HG02642 (cell line): ENCODE measurements at regions not wholly inside any gene's neighbourhood (a gene's known extent, or its start where the extent isn't known, plus 50 kb on each side); places are given as distances from the start of the nearest gene placed in this dataset.

ENCODE experiments used
- ATAC-seq: cut with Tn5 transposase; IDR thresholded peaks from one replicate; pipeline ENCODE4 v1.9.1; 2021; ENCODE audit warnings: mild to moderate bottlenecking; ENCODE audit not compliant: unreplicated experiment, poor library complexity

DNA sequence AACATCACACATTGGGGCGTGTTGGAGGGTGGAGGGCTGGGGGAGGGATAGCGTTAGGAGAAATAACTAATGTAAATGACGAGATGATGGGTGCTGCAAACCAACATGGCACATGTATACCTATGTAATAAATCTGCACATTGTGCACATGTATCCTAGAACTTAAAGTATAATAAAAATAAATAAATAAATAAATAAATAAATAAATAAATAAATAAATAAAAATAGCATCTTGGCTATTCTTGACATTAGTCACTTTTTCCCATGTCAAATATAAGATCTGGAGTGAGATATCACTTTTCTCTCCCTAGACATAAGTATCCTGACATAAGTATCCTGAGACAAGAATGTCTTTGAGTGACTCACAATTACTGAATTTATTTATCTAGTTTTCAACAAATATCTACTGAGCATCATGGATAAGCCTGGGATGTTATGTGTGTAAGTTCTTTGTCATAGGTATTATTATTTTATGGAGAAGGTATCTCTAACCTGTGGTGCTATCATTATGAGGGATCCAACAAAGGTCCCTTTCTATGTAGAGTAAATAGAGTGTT is 691.3 kb downstream of the SORCS1 start:
- no peak for ATAC-seq

DNA sequence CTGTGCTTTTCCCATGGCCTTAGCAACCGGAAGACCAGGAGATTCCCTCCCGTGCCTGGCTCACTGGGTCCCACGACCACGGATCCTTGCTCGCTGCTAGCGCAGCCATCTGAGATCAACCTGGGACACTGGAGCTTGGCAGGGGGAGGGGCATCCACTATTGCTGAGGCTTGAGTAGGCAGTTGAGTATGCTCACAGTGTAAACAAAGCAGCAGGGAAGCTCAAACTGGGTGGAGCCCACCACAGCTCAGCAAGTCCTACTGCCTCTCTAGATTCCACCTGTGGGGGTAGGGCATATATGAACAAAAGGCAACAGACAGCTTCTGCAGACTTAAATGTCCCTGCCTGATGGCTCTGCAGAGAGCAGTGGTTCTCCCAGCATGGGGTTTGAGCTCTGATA is 697.0 kb downstream of the SORCS1 start:
- no peak for ATAC-seq

DNA sequence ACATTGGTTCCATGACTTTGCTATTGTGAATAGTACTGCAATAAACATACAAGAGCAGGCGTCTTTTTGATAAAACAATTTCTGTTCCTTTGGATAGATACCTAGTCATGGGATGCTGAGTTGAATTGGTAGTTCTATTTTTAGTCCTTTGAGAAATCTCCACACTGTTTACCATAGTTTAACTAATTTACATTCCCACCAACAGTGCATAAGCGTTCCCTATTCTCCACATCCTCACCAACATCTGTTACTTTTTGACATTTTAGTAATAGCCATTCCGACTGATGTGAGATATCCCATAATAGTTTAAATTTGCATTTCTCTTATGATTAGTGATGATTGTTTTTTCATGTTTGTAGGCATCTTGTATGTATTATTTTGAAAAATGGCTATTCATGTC is 707.0 kb downstream of the SORCS1 start:
- ATAC-seq = no peak

DNA sequence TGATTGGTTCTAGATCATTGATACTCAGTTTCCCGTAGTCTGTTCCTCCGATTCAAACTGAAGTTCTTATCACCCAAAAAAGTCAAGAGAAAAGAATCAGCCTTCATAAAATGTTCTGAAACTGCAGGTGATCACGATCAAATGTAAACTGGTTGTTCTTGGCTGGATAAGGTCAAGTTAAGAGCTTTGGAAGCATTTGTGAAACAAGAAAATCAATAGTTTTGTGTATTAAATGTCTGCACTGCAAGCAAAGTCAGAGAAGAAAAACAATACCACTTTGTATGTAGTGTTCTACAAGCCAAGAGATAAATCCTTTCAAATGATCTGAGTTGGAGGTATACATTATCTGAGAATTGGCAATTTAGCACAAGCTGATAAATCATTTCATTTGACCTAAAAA is 710.3 kb downstream of the SORCS1 start:
- no peak for ATAC-seq

DNA sequence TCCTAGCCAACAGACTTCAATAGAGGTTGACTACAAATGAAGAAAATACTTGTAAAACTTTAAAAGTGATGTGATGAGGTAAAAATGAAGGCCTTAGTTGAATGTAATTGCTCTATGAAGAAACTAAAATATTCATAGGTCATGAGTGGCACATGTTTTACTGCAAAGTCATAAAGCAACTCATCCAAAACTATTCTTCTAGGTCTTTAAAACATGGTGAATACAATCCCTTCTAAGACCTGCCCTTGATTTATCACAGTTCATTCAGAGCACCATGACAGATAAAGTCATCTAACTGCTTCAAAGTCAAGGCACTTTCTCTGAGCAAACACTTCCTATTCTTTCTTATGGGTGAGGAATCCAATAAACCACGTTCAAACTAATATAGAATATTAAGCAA is 713.5 kb downstream of the SORCS1 start:
- no peak for ATAC-seq

DNA sequence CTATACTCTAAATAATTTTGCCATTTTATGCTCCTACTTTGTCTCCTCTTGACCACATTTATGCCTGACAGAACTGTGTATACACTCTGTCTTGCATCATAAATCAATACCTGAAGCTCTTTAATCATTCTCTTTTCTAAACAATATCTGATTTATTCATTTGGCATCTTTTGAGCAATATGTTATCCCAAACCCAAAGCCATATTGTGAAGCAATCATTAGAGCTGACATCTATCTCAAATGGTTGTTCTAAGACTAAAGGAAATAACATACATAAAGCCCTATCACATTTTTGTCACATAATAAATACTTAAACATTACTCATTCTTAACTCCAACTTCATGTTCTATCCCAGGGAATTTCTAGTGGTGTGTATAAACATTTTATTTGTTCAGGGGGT is 717.6 kb downstream of the SORCS1 start:
- no peak for ATAC-seq

DNA sequence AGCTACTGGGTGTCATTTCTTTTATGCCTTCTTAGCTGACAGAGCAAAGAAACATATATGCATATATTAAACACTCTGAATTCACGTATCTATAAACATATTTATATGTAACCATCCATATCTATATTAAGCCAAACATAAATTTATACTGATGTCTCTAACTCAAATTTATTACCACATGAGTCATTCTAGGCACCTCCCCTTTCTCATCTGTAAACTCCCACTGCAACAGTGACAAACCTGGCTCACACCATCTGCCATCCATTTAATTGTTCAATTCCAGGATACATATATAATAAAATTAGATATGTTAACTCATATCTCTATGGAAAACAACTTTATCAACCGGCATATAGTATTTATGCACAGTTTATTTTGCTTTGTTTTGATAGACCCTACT is 722.3 kb downstream of the SORCS1 start:
- ATAC-seq = no peak

DNA sequence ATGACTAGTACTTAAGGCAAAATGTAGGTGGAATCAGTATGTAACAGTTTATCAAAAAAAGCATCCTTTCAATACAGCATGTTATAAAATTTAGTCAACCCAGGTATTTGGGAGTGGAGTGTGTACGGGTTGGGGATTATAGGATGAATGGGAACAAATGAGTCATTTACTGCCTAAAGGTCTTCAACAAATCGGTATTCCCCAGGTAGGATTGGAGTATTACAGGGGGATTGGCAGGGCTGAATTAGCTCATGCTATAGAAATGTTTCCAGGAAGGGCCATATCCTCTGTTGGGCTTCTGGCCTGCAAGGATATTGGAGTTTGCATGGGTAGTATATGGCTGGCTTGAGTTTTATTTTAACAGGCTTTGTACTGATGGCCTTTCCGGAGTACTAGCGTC is 723.7 kb downstream of the SORCS1 start:
- ATAC-seq = no peak

DNA sequence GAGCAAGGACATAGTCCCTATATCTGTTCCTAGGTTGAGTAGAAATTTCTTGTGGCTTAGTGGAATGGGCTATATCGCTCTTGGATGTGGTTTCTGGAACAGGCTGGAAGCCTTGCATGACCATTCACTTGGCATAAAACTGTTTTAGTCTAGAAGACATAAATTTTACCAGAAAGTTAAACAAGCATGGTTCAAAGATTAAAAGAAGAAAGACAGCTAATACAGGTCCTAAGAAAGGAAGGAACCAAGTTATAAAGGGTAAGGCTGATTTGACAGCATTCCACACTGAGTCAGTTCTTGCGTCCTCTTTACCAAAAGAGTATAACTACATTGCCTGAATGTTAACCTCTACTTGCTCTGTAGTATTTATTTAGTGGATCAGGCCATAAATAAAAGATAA is 724.2 kb downstream of the SORCS1 start:
- ATAC-seq = no peak

DNA sequence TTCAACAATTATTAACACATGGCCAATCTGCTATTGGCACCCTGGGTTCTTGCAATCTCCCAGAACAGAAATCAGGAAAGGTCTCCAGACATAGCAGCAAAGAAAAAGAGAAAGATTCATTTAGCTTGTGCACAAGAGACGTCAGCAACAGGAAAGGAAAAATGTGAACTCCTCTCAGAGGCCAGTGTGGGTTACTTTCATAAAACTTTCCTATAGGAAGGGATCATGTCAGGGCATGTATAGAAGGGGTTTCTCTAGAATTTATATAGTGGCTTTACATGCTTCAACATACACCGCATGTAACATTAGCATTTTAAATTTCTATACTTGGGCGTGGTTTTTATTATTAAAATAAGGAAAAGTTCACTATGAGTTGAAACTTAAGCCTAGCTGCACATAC is 725.1 kb downstream of the SORCS1 start:
- no peak for ATAC-seq

DNA sequence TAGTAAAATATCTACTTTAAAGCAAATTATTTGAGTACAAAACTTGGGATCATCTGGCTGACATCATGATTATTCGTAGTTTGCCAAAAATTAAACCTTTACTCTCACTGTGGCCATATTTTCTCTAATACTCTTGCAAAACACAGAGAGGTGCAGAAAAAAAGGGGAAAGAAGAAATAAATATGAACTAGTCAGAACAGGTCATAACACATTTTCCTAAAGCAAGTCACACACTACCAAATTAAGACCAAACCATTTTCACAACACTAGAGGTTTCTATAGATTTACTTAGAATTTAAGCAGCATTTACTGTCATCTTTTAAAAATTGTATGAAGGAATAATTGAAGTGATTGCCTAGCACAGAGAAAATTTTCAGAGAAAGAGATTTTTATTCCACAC is 726.1 kb downstream of the SORCS1 start:
- ATAC-seq = no peak

DNA sequence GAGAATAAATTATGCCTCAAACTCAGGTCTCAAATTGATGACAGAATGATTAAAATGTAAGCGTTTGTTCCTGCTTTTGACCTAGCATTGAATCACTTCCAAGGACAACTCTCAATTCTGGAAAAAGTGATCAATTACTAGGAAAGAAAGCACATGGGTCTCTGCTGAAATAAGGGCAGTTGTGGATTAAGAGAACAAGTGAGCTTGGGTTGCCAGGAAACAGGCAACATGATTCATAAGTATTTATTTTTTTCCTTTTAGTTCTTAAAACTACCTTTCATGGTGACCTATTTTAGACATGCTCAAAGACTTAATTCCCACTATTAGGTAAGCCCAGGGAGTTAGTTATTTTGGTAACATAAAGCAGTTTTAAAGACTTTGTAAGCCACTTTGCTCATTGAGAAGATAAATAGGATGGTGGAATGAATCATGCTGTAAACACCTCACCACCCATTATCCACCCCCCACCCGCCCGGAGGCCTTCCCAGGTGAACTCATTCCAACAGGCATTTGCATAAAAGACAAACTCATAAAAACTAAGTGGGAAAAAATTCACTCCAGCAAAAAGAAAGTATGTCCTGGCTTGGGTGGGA is 728.3 kb downstream of the SORCS1 start:
- ATAC-seq = no peak

DNA sequence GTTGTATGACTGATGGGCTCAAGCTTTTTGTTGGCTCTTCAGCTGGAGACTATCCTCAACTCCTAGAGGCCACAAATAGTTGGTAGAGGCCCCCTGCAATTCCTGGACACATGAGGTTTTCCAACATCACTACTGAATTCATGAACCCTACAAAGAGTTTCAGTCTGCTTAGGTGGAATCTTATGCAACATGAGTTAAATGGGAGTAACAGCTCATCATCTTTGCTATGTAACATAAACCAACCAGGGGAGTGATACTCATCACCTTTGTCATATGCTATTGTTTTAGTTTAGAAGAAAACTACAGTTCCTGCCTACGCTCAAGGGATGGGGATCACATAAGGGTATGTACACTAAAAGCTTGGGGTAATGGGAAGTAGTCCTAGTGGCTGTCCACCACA is 729.4 kb downstream of the SORCS1 start:
- no peak for ATAC-seq

DNA sequence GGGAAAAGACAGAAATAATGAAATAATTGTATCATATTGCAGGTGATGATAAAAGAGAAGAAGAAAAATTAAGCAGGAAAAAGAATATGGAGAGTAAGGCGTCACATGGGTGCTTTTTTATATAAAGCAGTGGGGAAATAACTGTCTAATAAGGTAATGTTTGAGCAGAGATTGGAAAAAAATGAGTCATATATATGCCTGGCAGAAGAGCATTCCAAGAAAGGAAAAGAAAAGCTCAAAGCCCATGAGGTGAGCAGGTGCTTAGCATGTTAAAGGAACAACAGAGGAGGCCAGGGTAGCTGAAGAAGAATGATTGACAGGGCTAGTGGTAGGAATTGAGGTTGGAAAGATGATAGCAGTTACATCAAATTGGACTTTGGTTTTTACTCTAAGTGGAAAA is 739.5 kb downstream of the SORCS1 start:
- ATAC-seq = no peak

DNA sequence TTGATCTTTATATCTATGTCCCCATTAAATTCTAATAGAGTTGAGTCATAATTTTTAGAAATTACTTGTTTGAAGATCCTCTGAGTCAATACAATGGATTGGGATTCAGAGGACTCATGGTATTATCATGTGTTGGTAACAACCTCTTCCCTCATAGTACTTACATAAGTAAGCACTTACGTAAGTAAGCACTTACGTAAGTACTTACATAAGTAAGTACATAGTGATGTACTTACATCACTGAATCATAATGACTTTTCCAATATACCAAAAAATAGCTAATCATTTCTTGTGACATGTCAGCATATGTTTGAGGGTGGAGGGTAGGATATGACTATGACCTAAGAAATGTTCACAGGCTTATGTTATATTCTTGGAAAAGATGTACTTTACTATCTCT is 740.5 kb downstream of the SORCS1 start:
- no peak for ATAC-seq

DNA sequence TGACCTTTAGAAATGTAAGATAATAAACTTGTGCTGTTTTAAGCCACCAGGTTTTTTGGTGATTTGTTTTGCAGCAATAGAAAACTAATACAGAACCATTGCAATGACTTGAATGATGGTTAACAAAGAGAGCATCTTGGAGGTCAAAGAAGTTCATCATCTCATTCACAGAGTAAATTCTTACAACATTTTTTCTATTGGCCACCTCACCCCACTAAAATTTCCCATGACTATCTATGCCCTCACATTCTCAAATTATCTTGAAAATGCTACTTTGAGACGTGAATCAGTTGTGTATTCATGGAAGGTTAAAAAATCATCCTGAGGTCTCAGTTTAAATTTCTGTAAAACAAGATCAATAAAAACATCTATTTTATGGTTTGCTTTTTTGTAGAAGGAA is 754.2 kb downstream of the SORCS1 start:
- ATAC-seq = no peak

DNA sequence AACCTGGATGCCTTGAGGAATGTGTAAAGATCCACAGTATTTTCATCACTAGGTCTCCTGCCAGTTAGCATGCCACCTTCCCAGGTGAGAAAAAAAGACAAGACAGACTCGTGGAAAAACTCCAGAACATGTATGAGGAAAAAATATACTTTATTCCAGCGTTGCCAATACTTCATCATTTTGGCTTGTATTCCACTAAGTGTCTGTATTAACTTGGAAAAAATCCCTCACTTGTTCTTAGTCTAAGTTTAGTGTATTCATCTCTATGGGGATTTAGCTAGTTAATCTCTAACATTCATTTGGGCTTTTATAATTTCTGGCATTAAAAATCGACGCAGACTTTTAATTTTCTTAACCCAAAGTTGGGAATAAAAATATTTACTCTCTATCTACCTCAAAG is 759.4 kb downstream of the SORCS1 start:
- no peak for ATAC-seq

DNA sequence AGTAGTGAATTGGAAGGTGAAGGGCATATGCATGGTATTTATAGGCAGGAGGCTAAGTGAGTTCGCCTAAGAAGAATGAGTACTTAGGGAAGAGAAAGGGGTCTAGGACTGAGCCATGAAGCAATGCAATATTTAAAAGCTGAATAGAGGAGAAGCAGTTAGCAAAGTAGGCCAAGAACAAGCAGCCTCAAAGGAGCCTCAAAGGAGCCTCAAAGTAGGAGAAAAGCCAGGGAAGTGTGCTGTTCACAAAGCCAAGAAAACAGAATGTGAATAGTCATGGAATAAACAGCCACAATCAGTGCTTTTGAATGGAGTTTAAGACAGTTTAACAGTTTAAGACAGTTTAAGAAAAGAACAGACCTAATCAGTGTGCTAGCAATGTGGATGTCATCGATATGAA is 762.0 kb downstream of the SORCS1 start:
- no peak for ATAC-seq

DNA sequence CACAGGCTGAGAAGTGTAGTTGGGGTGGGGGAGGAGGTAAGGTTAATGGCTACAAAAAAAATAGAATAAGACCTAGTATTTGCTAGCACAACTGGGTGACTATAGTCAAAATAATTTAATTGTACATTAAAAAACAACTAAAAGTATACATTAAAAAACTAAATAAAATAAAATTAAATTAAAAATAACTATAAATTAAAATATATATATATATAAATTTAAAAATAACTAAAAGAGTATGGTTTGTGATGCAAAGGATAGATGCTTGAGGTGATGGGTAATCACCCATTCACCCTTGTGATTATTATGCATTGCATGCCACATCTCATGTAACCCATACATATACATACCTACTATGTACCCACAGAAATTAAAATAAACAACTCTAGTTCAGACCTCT is 762.5 kb downstream of the SORCS1 start:
- ATAC-seq = no peak

DNA sequence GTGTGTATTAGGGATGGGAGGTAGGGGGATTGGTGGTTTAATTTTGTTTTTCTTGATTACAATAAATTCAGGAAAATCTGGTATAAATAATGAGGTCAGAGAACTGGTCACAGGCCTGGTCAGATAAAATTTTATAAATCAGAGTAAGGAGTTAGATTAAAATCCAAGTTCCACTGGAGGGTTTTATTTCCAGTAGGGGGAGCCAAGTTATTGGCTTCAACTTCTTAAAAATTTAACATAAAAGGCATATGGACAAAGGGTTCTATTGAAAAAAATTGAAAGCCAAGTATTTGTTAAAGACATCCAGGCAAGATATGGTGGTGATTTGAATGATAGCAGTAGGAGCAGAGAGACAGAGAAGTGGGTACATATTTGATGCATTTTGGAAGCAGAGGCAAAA is 763.3 kb downstream of the SORCS1 start:
- no peak for ATAC-seq

DNA sequence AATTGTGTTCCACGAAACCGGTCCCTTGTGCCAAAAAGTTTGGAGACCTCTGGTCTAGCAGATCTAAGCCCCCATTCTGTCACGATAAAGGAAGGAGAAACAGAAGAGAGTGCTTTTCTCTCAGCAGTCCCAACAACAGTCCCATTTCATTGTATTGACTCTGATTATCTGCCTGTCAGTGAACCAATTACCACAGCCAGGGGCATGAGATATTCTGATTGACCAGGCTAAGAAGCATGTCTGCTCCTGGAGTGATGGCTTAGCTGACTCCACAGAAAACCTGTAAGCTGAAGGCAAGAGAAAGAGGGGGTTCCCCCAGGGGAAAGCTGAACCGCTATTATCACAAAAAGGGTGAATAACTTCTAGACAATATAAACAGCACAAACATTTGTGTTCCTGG is 765.4 kb downstream of the SORCS1 start:
- ATAC-seq = no peak

DNA sequence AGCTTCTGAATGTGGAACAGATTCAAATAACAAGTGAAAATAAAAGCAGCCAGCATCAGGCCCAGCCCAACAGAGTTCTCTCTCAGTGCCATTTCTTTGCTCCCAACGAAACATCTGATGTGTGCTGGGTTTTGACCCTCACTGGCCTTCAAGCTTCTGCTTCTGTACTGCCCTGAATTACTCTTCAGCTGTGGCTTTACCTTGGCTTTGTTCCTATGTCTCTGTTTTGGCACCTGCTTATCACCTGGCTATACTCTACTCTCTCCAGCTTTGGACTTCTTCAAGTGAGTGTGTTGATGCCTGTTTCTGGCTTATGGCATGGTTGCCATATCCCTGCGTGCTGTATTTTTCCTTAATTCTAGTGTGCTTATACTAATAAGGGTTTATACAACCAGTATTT is 768.3 kb downstream of the SORCS1 start:
- ATAC-seq = no peak
